ENCODE measurements at regions not wholly inside any gene's neighbourhood (a gene's known extent, or its start where the extent isn't known, plus 50 kb on each side); places are given as distances from the start of the nearest gene placed in this dataset.

DNA sequence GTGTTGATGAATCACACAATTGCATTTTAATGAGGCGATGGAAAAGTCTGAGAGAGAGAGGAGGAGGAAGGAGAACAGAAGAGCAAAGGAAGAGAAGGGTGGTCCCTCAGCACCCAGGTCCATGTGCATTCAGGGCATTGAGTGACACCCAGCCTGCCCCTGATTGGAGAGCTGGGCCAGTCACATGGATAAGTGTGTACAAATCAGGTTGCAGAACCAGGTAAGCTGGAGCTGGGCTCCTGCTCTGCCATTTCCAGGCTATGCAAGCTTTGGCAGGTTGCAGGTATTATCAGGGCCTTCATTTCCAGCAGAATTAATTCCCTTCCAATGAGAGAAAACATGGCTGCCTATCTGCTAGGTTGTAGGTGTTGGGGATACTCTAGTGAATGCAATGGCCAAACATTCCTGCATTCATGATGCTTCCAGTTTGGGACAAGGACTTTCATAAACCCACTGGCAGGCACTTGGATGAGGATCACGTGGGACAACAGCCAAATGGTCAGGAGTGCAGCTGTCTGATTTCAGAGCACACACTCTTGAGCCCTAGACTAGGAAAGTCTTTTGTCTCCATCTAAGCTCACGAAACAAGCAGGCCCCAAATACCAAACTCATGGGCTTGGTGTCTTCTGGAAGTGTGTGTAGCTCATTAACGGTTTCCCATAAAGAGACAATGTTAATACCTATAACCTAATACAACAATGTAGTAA is 577.9 kb upstream of the CDH5 start:
- no peak overlapping the region for H3K4me3 ChIP-seq (replicated peaks in 1 of 2; ENCODE audit: low read depth in 2 of 2, low read length in 2 of 2)
- DNase-seq (ENCODE audit: low read depth in 2 of 2) = no peak
- TF ChIP-seq CTCF (IDR thresholded peaks at IDR 0.05; ENCODE audit: low read depth, low read length) = no peak

DNA sequence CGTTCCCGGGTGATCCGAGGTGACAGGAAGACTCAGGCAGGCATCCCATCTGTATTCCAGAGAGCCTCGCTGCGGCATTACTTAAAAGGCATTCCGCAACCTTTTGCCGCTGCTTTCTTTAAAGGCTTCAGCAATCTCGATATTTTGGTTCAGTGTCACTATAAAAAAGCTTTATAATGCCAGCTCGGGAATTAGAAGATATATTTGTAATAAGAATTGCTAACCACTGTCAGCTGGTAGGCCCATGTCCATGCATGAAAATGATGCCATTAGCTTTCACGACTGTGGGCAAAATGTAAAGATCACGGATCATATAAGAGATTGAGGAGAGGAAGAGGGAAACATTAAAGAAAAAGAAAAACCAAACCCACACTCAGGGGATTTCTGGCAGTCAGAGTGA is 578.6 kb upstream of the CDH5 start:
- TF ChIP-seq CTCF (IDR thresholded peaks at IDR 0.05; ENCODE audit: low read depth, low read length) = no peak
- H3K4me3 ChIP-seq (replicated peaks in 1 of 2; ENCODE audit: low read depth in 2 of 2, low read length in 2 of 2) = no peak overlapping the region
- no peak for DNase-seq (ENCODE audit: low read depth in 2 of 2)

DNA sequence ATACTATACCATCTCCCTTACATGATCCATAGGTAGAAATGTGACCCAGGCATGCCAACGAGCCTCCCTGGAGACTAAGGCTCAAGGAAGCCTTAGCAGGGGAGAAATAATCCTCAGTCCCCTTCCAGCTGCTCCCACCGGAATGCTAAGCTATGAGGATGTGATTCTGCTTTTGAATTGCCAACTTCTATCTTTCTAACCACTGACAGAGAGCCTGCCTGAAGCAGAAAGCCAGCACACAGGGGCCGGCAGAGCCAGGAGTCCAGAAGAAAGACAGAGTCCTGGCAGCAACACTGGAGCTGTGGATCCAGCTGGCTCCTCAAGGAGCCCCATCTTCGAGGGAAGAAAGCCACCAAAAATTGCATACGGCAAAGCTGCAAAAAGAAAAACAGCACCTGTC is 579.6 kb upstream of the CDH5 start:
- no peak for TF ChIP-seq CTCF (IDR thresholded peaks at IDR 0.05; ENCODE audit: low read depth, low read length)
- H3K4me3 ChIP-seq (replicated peaks in 1 of 2; ENCODE audit: low read depth in 2 of 2, low read length in 2 of 2) = no peak overlapping the region
- peak in 1 of 2 donors; percentile 22 for DNase-seq (ENCODE audit: low read depth in 2 of 2)

GRCh38 chr16:65783709-65784474 is 582.6 kb upstream of the CDH5 start:
- no peak overlapping the region for H3K4me3 ChIP-seq (replicated peaks in 1 of 2; ENCODE audit: low read depth in 2 of 2, low read length in 2 of 2)
- no peak for TF ChIP-seq CTCF (IDR thresholded peaks at IDR 0.05; ENCODE audit: low read depth, low read length)
- DNase-seq (ENCODE audit: low read depth in 2 of 2) = peak in 1 of 2 donors; percentile 52

DNA sequence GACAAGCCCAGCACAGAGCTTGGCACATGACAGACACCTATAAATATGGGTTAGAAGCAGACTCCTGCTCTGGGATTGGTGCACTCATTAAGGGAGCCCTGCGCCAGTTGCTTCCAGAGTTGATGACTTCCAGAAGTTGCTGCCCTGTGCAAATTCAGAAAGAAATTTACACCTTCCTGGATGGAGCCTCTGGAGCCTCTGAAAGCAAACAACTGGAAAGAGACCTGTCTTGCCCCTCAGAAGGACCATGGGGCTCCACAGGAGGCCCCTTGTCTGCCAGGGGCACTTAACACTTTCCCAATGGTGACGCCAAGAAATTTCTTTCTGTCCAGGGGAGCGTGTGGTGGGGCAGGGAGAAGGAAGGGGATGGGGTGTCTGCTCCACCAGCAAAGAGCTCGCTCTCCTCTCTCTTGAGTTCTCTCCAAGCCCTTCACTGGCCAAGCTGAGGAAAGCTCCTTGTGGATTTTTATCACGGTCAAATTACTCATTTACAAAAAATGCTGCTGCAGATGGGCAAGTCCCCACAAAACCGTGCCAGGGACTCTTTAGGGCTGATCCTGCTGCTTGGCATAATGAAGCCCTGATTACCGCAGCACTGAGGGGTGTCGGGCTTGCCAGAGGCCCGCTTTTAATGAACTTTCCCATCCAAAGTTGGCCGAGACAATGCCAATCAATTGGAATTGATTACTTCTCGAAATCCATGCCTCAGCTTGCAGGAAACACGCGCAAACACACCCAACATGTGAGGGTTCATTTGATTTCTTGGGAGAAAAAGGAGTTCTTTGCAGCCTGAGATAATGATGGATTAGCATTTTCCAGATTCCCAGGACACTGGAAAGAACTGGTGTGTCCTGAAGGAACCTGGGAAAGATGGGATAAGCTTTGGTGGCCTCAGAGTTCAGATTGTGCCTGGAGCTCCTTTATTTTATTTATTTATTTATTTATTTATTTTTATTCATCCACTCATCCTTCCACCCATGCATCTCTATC is 583.6 kb upstream of the CDH5 start:
- DNase-seq (ENCODE audit: low read depth in 2 of 2) = peak; percentile 28 to 93
- H3K4me3 ChIP-seq (replicated peaks in 1 of 2; ENCODE audit: low read depth in 2 of 2, low read length in 2 of 2) = no peak overlapping the region
- no peak for TF ChIP-seq CTCF (IDR thresholded peaks at IDR 0.05; ENCODE audit: low read depth, low read length)

DNA sequence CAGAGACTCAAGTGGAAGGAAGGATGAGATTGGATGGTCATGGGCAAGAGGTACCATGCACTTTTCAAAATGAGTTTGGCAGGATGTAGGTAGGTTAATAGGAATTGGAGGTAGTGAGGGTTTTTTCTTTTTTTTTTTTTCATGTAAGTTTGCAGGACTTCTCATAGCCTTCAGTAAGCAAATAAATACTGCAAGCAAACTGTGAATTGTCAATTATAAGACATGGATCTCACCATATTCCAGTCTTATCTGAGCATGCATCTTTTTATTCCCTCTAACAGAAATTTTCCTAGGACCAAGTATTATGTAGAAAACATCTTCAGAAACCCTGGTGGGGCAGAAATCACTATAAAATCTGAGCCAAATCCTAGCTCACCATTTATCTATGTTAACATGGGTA is 584.6 kb upstream of the CDH5 start:
- TF ChIP-seq CTCF (IDR thresholded peaks at IDR 0.05; ENCODE audit: low read depth, low read length) = no peak
- H3K4me3 ChIP-seq (replicated peaks in 1 of 2; ENCODE audit: low read depth in 2 of 2, low read length in 2 of 2) = no peak overlapping the region
- DNase-seq (ENCODE audit: low read depth in 2 of 2) = no peak

All from cardiac fibroblast (primary cell).